ENCODE measurements at regions not wholly inside any gene's neighbourhood (a gene's known extent, or its start where the extent isn't known, plus 50 kb on each side); places are given as distances from the start of the nearest gene placed in this dataset.

- TF ChIP-seq CTCF (IDR thresholded peaks at IDR 0.05) (no peak), POLR2A (IDR thresholded peaks at IDR 0.05) (no peak)
Observed at GRCh38 chr4:43394976-43395375, 502.5 kb downstream of the GRXCR1 start.

All from uterus (tissue), 2 donors.